Pancreas (tissue), 10 donors: ENCODE measurements at regions not wholly inside any gene's neighbourhood (a gene's known extent, or its start where the extent isn't known, plus 50 kb on each side); places are given as distances from the start of the nearest gene placed in this dataset.

Source experiments
- ATAC-seq, 4 donors: fragments of 200-7000 bp; cut with Tn5 transposase; one replicate each; pipeline versions ENCODE4 v1.8.0 to v1.9.1; 2020; ENCODE audit warnings: mild to moderate bottlenecking in 4 of 4, moderate library complexity in 4 of 4
- DNase-seq, 6 donors: peaks; one replicate each; pipeline ENCODE4 v3.0.0-alpha.2; 2020
- FAIRE-seq: peaks from 2 replicates; lab custom pipeline; 2012; peaks lifted over from hg19 to GRCh38; lab: Jason Lieb, UNC
- H3K27ac ChIP-seq, 4 donors: fragments of 200-600 bp; sonication (generic); 1 replicate in 3 of 4; 2 replicates in 1 of 4; pipeline versions ENCODE4 v1.5.0 to v1.8.0; 2020
- H3K27me3 ChIP-seq, 4 donors: fragments of 200-600 bp; one replicate each; pipeline ENCODE4 v1.8.0; 2021
- H3K36me3 ChIP-seq, 3 donors: fragments of 200-600 bp; sonication (generic) in 1 of 3; one replicate each; pipeline versions ENCODE4 v1.5.0 to v1.8.0; 2020 to 2021
- H3K4me1 ChIP-seq, 3 donors: fragments of 200-600 bp; one replicate each; pipeline ENCODE4 v1.8.0; 2021
- H3K4me3 ChIP-seq, 4 donors: fragments of 200-600 bp; sonication (generic) in 2 of 4; one replicate each; pipeline versions ENCODE4 v1.5.0 to v1.8.0; 2020 to 2021
- H3K9me3 ChIP-seq, 4 donors: fragments of 200-600 bp; one replicate each; pipeline ENCODE4 v1.8.0; 2021
- CTCF ChIP-seq, 4 donors: fragments of 200-600 bp; sonication (generic) in 3 of 4; IDR thresholded peaks; one replicate each; pipeline versions ENCODE4 v1.5.0 to v1.8.0; 2021; ENCODE audit warnings: antibody characterized with exemption in 4 of 4
- WGBS, 2 donors: extraction: QIAGEN DNeasy Blood & Tissue Kit; methylation state at CpG; one replicate each; pipeline ENCODE4 v1.1.7; 2013; 5-methylcytosine and 5-hydroxymethylcytosine counted together
- intact Hi-C, 3 donors: fragments of 100-400 bp; cut with DNase I; formaldehyde crosslinking; loops; one replicate each; pipeline versions ENCODE4 v1.11.1 to v1.14.2; 2022
- donor health status: healthy with polysubstance abuse.
- donor health status: DM: no; HTN: no; CAD: no; lungs with moderate emphysema.
- donor health status: DM: no; HTN: no; CAD: no.
- donor health status: control.
- donor health status: control.
- donor health status: Bipolar disorder and iron deficiency.
- donor health status: DM: yes; HTN: yes; CAD: no.
- donor health status: DM: no; HTN: no; CAD: no.
- donor health status: DM: no; HTN: no; CAD: no.
- donor health status: DM: yes; HTN: yes; CAD: no.

DNA sequence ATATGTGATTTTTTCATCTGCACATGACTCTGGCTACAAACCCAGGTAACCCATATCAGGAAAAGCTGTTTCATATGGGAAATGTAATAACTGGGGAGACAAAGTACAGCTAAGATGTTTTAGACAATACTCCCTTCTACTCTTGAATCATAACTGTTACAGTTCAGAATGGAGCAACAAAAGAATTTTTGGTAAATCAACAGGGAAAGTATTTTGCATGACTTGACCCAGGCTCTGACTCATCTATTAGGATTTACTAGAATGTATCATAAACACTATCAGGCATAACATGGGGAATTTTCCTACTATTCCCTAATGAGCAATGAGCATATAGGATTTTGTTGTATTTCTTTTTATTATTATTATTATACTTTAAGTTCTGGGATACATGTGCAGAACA, 553.0 kb downstream of the SLC16A7 start:
- Histone ChIP-seq H3K27ac (no peak overlapping the region), H3K4me1 (peaks cover 0 to 3% (median 0%) of the 10 kb centered on the region in 3 donors), H3K27me3 (no peaks in the 10 kb centered on the region), H3K4me3 (no peak overlapping the region), H3K9me3 (no peaks in the 10 kb centered on the region), H3K36me3 (no peaks in the 10 kb centered on the region)
- FAIRE-seq (no peak), ATAC-seq (peak in 2 of 4 donors; percentile 20 to 60), DNase-seq (no peak)
- TF ChIP-seq CTCF (IDR thresholded peaks at IDR 0.05) = no peak
- intact Hi-C loops = no loop called here

- FAIRE-seq (no peak), DNase-seq (no peak), ATAC-seq (no peak)
- TF ChIP-seq CTCF (IDR thresholded peaks at IDR 0.05) = no peak
- intact Hi-C loops = no loop called here
- H3K9me3 ChIP-seq = no peaks in the 10 kb centered on the region
- WGBS, 2 donors = 80 to 100% methylated on average over 1 of the region's 1 CpG
- no peaks in the 10 kb centered on the region for H3K27me3 ChIP-seq
- no peak overlapping the region for H3K4me3 ChIP-seq
- H3K27ac ChIP-seq = no peak overlapping the region
- no peaks in the 10 kb centered on the region for H3K36me3 ChIP-seq
- H3K4me1 ChIP-seq = peaks cover 0 to under 1% (median 0%) of the 10 kb centered on the region in 3 donors
These were observed 556.9 kb downstream of the SLC16A7 start for GRCh38 chr12:60152756-60153155.

DNA sequence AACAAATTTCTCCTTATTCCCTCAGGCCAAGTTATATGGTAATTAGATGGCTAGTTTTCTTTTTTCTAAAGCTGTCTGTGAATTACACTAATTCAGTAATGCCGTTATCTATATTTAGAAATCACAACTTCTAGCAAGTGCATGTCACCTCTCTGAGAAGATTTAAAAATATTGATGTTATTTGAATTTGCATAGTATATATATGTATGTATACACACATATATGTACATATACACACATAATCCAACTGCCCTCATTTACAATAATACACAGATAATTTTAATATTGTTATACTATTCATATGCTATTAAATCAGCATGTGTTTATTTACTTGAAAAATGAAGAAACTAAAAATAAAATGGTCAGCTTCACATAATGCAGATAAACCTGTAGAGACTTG, 563.9 kb downstream of the SLC16A7 start:
- H3K4me1 ChIP-seq = no peaks in the 10 kb centered on the region
- ATAC-seq (no peak), DNase-seq (no peak), FAIRE-seq (no peak)
- TF ChIP-seq CTCF (IDR thresholded peaks at IDR 0.05) = no peak
- no peaks in the 10 kb centered on the region for H3K27me3 ChIP-seq
- H3K4me3 ChIP-seq = no peak overlapping the region
- no peaks in the 10 kb centered on the region for H3K9me3 ChIP-seq
- H3K27ac ChIP-seq = no peak overlapping the region
- WGBS, 2 donors = 94 to 100% methylated on average over 1 of the region's 1 CpG
- no peaks in the 10 kb centered on the region for H3K36me3 ChIP-seq
- intact Hi-C loops = no loop called here

DNA sequence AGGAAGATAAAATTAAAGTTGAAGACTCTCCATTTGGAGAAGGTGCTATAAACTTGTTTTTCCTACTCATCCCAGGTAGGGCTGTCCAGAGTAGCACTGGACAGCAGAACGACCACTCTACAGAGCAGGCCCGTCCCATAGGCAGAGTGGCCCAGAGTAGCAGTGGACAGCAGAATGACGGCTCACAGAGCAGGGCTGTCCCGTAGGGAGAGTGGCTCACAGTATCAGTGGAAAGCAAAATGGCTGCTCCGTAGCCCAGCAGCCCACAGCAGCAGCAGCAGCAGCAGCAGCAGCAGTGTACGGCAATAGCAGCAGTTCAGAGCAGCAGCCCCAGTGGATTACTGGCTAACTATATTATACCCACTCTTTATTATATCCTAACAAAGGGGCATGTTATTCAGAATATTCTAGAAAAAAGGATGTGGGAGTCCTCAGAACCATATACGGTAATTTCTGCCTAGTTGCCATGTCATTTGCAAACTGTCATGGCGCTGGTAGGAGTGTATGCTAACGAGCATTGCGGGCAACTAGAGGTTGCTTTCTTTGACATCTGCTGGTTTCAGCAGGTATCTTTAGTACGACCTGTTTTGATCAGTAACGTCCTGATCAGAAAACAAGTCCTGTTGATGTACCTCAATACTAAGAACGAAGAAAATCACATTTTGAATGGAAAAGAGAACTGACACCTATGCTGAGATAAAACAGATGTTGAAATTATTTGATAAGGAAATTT, 567.3 kb downstream of the SLC16A7 start:
- no peak overlapping the region for H3K27ac ChIP-seq
- H3K36me3 ChIP-seq = no peaks in the 10 kb centered on the region
- TF ChIP-seq CTCF (IDR thresholded peaks at IDR 0.05) = no peak
- DNase-seq = no peak
- 88 to 90% methylated on average over 13 of the region's 13 CpGs for WGBS, 2 donors
- no peak overlapping the region for H3K4me3 ChIP-seq
- no peak for FAIRE-seq
- H3K27me3 ChIP-seq = no peaks in the 10 kb centered on the region
- no peaks in the 10 kb centered on the region for H3K9me3 ChIP-seq
- intact Hi-C loops = no loop called here
- H3K4me1 ChIP-seq = no peaks in the 10 kb centered on the region
- no peak for ATAC-seq

- TF ChIP-seq CTCF (IDR thresholded peaks at IDR 0.05) = no peak
- WGBS, 2 donors = 72 to 89% methylated on average over 2 of the region's 2 CpGs
These were observed 570.0 kb downstream of the SLC16A7 start for GRCh38 chr12:60165781-60166180.

More at GRCh38 chr12:60165781-60166180, 570.0 kb downstream of the SLC16A7 start:
- DNase-seq (no peak), FAIRE-seq (no peak), ATAC-seq (no peak)
- Histone ChIP-seq H3K27me3 (no peaks in the 10 kb centered on the region), H3K4me3 (no peak overlapping the region), H3K4me1 (no peaks in the 10 kb centered on the region), H3K9me3 (no peaks in the 10 kb centered on the region), H3K36me3 (no peaks in the 10 kb centered on the region), H3K27ac (no peak overlapping the region)
- intact Hi-C loops = no loop called here
